SKM-1 treated with dmso at 0.1 percent for 144 hours (cell line): ENCODE measurements at regions not wholly inside any gene's neighbourhood (a gene's known extent, or its start where the extent isn't known, plus 50 kb on each side); places are given as distances from the start of the nearest gene placed in this dataset.
A peak's percentile ranks its signal among the peaks of the same experiment; 100 is the strongest.

Experiments used
- DNase-seq: peaks from one replicate; lab custom pipeline; 2025; ENCODE audit not compliant: unreplicated experiment; lab: John Stamatoyannopoulos, UW

DNA sequence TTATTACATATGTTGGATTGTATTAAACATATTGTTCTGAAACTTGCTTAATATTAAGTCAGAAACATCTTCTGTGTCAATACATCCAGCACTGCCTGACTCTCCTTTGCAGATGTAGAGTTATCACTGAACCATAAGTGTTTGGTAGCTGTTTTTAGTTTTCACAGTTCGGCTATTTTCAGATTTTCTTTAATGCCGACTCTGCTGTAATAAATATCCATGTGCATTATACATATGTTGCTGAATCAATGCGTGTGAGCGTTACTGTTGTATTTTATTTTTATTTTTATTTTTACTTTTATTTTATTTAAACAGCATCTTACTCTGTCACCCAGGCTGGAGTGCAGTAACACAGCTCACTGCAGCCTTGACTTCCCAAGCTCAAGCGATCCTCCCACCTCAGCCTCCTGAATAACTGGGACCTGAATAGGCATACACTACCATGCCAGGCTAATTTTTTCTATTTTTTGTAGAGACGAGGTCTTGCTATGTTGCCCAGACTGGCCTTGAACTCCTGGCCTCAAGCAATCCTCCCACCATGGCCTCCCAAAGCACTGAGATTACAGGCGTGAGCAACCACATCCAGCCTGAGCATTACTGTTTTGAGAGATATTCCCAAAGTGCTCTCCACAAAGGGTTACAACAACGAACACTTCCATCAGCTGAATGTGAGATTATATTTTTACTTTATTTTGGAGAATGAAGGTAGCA lies 50.7 kb upstream of the NOCT start:
- DNase-seq: no peak

DNA sequence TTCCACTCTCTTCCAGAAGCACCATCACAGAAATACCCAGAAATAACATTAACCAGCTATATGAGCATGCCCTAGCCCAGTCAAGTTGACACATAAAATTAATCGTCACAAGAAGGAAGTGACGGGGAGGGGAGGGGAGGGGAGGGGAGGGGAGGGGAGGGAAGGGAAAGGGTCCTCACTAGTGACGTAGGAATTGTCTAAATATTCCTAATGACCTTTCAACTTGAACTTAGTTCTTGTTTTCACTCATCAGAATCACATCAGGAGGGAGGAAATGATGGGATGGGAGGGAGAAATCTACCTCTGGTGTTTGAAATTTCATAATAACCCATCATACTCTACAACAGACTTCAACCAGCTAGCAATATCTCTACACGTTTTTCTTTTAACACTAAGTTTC lies 52.2 kb upstream of the NOCT start:
- no peak for DNase-seq

DNA sequence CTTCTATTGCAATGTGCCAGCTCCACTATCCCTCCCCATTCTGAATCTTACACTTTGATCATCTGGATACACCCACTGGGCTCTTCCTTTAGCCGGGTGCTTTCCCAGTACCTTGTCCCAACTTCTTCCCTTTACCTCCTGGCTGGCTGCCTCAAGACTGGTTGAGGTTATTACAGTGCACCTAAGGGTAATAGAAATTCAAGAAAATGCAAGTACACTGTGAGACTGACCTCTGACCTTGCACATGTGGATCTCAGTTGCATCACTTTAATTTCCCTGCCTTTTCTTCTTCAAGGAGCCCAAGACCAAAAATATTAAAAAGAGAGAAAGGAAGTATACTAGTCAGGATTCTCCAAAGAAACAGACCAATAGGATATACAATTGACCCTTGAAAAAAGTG lies 53.9 kb upstream of the NOCT start:
- DNase-seq: no peak

DNA sequence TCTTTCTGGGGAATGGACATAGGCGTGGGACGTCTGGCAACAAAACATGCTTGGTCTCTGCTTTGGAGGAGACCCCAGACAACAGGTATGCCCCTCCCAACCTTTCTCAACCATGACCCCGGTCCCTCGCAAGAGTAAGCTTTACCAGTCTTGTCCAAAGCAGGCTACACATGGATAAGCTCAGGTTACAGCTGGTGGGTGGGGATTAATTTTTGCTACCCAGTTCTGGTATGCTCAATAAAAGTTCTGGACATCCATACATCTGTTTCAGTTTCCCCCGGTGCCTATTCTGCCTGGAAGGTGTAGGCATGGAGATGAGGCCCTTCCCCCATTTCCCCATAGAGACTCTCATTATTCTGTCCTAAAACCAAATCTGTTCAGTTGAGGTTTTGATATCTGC lies 54.5 kb upstream of the NOCT start:
- DNase-seq: no peak

DNA sequence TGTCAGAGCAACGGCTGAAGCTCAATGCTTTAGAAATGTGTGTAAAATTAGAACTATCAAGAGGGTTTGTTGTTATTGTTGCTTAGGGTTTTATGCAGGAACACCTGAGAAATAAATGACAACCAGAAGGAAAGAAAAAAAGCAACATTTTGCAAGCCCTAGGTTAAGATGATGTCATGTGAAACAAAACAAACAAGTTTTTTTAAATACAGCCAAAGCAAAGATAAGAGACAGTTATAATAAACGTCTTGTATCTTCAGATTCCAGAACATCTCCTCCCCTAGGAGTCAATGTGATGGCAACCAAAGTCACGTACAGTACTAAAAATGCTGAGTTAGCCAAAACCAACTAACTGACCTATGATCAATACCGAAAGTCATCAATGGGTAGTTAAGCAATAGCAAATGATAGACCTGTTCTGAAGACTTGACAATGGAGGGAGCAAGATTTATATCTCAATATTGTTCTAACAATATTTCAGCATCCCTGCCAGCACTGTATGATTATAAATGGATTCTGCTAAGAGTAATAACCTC lies 55.3 kb upstream of the NOCT start:
- no peak for DNase-seq

DNA sequence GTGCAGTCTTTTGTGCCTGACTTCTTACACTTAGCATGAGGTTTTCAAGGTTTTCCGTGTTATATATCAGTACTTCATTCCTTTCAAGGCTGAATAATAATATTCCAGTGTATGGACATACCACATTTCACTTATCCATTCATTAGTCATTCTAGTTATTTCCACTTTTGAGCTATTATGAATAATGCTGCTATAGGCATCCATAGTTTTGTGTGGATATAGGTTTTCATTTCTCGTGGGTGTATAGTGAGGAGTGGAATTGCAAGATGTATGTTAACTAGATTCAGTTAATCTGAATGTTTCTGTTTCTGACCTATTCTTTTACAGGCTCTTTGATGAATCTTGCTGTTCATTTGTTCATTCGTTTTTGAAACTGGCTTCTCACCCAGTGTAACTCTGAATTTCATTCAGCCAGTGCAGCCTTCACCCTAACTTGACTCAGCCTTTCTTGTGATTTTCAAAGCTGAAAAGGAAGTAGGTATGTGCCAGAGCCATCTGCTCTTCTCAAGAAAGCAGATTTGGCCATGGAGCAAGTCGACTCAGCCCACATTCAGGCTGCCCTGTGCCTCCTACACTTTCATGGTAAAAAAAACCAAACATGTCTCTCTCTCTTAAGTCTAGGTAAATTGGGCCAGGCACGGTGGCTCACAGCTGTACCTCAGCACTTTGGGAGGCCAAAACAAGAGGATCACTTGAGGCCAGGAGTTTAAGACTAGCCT lies 56.3 kb upstream of the NOCT start:
- DNase-seq: no peak

DNA sequence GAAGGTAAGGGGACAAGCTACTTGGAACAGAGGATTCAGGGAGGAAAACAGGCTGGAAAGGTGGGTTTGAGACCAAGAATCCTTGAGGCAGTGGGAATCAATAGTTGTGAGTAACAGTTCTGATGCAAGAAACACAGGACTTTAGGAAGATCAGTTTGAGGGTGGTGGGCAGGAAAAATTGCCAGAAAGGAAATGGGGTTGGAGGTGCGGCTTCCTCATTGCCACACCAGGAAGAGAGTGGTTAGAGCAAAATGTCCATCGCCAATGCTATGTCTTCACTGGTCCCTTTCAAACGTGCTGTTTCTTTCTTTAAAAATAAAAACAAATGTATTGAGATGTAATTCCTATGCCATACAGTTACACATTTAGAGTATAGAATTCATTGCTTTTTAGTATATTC lies 57.1 kb upstream of the NOCT start:
- DNase-seq: peak; percentile 67

DNA sequence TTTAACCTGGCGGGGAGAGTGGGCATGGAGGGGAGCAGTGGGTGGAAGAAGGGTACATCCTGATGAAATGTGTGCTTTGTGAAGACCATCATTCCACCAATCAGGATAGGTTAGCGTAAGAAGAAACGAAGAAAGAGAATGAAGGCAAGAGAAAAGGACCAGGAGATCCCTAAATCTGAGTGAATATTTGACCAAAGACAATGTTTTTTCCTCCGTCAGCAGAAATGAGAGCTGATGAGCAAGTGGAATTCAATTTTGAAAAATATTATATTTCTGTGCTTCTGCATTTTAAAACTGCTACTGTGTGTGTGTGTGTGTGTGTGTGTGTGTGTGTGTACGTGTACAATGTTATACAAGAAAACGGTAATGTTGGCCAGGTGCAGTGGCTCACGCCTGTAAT lies 58.3 kb upstream of the NOCT start:
- no peak for DNase-seq

DNA sequence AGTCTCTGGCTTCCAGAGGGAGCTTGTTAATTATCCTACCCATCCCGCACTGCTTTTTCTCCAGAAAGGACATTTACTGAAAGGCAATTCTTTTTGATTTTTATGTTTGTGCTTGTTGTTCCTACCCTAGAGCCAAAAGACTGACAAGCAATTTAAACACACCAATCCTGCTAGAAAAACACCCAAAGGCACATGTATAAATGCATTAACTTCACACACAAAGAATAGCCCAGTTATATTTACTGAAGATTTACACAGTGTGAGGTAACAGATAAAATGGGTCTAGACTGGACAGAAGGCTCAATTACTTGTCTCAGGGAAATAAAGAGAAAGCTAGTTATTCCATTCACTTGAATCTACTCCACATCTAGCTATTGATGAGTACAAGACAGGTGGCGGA lies 61.2 kb upstream of the NOCT start:
- DNase-seq: no peak

DNA sequence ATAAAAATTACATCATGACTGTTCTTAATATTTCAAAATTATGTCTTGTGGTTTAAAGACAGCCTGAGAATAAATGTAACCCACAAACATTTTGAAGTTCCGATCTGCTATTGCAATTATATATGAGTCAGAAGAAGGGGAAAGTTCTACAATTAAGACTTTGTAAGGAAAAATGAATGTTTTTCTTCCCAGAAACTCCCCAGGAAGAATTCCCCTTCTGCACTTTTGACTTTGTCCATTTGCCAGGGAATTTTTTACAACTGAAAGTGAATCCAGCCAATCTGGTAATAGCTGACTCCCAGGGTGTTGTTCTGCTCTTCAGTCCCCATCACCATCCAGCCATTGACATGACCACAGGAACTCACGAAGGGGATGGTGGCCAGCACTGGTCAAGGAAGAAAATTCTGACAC lies 61.6 kb upstream of the NOCT start:
- DNase-seq: no peak

DNA sequence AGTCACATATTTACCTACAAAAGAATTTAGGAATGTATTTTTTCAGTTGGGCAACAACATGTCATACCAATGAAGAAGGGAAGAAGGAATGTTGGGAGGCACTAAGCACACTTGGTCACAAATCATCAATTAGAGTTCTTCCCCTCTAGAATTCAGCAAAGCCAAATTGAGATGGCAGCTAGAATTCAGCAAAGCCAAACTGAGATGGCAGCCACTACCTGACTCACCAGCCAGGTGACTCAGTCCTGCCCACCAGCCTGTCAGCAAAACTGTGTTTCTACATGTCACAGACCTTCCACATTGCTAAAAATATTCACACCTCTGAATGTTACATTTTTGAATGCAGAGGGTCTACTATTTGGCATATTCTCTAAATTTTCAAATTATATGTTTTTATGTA lies 63.2 kb upstream of the NOCT start:
- DNase-seq: no peak

DNA sequence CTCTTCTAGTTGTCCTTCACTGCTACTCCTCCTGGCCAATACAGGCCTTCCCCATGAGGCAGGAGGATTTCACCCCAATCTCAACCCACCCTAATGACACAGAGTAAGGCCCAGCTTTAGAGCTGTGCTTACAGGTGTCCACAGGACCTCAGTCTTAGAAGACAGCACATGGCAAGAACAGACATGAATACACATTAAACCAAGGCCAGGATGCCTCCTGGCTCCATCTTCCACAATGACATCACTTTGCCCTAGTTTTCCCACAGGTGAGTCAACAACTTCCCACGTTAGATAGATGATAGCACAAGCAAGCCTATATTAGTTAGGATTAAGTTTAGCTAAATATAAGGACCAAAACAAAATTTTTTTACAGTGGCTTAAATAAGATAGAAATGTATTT lies 63.8 kb upstream of the NOCT start:
- DNase-seq: no peak

DNA sequence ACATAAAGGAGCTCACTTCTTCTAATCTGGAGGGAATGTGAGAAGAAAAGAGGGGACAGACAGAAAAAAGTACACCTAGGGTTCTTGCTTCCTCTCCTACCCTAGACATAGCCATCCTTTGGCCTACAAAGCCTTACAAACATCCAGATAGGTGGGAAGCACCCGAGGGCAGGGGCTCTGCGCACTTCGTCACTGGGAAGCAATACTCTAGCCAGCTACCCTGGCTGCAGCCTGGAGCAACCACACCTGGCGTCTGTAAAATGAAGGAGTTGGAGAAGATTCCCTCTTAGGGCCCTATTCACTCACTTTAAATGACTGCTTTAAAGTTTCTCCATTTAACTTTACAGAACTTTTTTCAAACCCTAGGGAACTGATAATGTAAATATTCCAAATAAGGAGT lies 65.7 kb upstream of the NOCT start:
- no peak for DNase-seq

DNA sequence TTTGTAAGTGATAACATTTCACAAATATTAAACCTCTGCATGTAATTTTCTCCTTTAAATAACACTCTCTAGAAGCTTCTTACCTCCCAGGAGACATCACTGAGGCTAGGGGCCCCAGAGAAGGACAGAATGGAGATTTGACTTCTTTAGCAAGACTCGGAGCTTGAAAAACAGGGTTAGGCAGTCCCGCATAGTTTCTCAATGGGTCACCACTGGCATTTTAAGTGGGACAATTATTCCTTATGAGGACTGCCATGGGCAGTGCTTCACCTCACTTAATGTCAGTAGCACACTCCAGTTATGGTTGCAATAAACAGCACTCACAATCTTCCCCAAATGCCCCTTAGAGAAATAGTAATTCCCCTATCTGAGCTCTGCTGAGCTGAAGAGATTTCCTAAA lies 66.7 kb upstream of the NOCT start:
- DNase-seq: no peak

DNA sequence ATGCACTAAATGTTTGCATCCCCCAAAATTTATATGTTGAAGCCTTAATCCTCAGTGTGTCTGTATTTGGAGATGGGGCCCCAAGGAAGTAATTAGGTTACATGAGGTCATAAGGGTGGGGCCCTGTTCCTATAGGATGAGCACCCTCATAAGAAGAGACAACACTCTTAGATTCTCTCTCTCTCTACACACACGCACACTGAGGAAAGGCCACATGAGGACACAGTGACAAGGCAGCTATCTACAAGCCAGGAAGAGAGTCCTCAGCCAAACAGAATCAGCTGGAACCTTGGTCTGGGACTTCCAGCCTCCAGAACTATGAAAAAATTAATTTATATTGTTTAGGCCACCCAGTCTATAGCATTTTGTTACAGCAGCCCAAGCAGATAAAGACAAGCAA lies 69.3 kb upstream of the NOCT start:
- DNase-seq: no peak

DNA sequence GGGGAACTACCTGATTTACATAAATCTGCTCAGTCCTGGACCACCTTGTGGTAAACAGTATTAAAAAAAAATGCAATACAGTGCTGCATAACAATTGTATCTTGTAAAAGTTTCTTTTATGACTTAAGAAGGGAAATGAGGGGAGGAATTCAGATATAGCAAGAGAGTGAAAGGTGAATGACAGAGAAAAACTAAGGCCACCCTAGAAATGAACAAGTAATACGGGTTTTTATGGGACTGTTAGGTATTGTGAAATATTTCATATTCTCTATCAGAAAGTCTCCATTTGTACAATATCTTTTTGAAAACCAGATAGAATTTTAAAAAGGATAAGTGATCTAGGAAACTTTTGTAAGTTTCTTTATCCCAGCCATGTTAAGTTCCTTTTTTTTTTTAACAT lies 69.7 kb upstream of the NOCT start:
- DNase-seq: no peak

DNA sequence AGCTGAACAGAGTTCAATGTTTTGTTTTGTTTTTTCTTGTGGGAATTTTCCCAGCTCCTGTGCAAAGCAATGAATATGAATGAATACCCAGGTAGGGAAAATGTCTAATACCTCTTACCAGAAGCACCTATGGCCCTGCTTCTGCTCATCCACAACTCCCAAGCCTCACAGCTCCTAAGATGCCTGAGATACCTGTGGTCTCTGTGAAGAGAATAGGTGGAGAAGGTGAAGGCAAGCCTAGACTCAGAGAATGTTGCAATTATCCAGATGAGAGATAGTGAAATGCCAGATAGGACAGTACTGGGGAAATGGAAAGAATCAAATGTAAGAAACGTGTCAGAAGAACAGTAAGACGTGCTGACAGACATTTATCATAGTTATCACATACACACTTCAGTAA lies 70.2 kb upstream of the NOCT start:
- DNase-seq: no peak

DNA sequence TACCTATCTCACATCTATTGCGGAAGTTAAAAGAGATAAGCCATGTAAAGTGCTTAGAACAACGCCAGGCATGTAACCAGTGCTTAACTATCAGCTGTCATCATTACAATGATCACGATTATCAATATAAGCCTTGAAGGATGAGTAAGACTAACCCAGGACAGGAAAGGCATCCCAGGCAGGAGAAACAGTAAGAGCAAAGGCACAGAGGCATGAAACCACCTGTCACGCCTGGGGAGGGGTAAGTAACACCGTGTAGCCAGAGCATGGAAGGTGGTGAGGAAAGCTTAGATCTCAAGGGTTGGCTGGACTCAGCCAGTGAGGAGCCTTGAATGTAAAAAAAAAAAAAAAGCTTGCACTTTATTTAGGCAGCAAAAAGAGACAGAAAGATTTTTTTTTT lies 71.7 kb upstream of the NOCT start:
- no peak for DNase-seq

DNA sequence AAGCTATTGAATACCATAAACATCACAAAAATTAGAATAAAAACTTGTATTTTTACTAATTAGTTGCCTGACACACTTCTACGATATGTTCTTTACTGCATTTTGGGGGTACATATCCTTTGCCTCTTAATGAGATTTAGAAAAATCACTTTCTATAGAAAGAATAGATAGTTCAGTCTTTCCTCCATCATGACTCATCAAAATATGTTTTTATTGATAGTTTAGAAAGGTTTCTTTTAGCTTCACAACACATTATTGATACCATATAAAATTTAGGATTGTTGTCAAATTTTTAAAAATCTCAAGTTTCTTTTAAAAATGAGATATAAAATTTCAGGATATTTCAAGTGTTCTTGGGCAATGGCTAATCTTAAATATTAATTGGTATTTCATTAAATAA lies 74.5 kb upstream of the NOCT start:
- DNase-seq: no peak

DNA sequence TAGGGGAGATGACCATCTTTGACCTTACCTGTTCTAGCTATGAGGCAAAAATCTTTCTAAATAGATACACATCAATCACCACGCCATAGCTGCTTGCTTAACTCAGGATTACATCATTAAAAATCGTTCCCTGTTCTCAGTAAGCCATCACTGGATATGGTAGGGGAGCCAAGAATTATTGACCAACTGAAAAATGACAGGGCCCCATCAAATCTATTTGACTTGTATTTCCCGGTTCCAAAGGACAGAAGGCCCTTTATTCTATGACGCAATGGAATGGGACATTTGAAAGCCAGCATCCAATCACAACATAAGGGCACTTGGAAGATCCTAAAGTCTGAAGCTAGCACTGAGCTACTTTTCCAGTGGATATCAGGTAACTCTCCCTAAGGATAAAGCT lies 75.6 kb upstream of the NOCT start:
- no peak for DNase-seq

DNA sequence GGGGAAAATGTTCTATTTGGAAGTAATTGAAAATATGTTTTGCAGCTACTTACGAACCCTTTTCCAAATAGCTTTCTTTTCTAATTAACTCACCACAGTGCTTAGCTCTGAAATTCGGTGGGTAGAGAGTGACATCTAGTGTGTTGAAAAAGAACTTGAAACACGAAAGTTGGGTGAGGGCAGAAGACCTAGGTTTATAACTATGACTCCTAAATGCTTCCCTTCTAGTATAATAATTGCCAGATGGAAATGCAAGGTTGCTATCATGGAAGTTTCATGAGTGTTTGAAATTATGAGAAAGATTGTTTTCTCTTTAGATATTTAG lies 77.3 kb upstream of the NOCT start:
- peak; percentile 51 for DNase-seq

DNA sequence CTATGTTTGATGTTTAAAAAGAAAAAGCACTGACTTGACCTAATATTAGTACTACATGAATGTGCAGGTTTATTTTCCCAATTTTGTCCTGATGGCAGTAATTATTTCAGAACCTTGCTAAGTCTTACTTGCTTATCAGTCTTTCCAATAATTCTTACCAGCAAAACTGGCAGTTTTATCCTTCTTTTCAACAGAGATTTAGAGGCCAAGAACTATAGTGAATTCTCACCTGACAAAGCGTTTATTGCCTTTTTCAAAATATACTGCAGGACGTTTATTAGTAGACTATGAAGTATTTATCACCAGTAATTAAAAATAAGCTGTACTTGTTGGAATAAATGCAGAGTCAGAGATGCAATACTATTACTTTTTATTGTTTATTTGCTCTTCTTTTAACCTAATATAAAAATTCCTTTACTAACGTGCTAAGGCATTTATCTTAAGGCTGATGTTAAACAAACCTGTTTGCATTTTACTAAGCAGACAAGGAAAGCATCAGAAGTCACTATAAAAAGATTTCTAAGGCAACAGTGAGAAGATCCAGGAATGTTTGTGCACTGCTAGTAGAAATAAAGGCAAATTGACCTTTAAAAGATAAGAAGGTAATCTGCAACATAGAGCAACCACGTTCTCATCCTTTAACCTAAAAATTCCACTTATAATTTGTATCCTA lies 80.3 kb upstream of the NOCT start:
- no peak for DNase-seq
